ENCODE measurements at regions not wholly inside any gene's neighbourhood (a gene's known extent, or its start where the extent isn't known, plus 50 kb on each side); places are given as distances from the start of the nearest gene placed in this dataset.

- peak; percentile 48 for TF ChIP-seq CTCF (IDR thresholded peaks at IDR 0.05; ENCODE audit: insufficient read depth, low read length, poor library complexity, severe bottlenecking)
- H3K36me3 ChIP-seq (ENCODE audit: control insufficient read depth, insufficient read depth, low read length) = no peaks in the 10 kb centered on the region
- DNase-seq (ENCODE audit: extremely low read depth, insufficient read length) = no peak
- H3K27me3 ChIP-seq (replicated peaks; ENCODE audit: control insufficient read depth, insufficient read depth, low read length) = no peaks in the 10 kb centered on the region
- H3K4me3 ChIP-seq (replicated peaks; ENCODE audit: low read depth, low read length) = no peak overlapping the region
Measured at GRCh38 chr17:77266891-77267341, 126.1 kb downstream of the SEC14L1 start.

DNA sequence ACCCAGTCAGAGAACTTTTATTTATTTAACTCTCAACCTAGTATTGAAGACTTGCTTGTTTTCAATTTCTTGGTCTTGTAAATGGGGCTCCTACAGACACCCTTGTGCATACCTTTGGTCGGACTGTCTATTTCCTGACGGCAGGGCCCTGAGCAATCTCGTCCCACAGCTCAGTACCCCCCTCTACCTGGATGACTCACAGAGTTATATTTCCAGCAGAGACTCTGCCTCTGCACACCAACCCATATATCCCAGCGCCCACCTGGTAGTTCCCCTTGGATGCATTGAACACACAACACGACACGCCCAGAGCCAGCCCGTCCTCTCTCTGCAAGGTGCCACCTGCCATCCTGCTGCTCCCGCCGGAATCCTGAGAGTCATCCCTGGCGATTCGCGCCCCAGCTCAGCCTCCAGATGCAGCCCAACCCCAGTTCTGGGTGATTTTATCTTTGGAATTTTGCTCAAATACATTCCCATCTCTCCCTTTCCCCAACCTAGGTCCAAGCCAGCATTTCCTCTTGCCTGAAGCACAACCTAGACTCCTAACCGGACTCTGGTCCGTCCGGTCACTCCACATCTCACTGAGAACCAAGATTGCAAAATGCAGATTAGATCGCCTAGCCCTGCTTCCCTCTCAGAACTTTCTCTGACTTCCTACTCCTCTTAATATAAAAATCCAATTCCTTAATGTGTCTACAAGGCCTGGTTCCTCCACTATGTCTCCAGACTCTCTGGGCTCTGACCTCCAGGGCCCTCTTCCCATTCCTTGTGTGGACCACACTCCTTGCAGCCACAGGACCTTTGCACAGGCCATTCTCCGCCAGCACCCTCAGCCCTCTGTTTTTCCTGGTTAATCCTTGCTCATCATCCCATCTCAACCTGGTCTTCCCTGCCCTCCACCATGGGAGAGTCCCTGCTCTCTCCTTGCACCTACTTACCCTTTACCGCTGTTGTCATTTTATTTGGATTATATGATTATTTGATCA lies 129.2 kb downstream of the SEC14L1 start:
- no peak for TF ChIP-seq CTCF (IDR thresholded peaks at IDR 0.05; ENCODE audit: insufficient read depth, low read length, poor library complexity, severe bottlenecking)
- DNase-seq (ENCODE audit: extremely low read depth, insufficient read length) = no peak
- no peaks in the 10 kb centered on the region for H3K36me3 ChIP-seq (ENCODE audit: control insufficient read depth, insufficient read depth, low read length)
- no peaks in the 10 kb centered on the region for H3K27me3 ChIP-seq (replicated peaks; ENCODE audit: control insufficient read depth, insufficient read depth, low read length)
- H3K4me3 ChIP-seq (replicated peaks; ENCODE audit: low read depth, low read length) = no peak overlapping the region

GRCh38 chr17:77271411-77271810 lies 130.6 kb downstream of the SEC14L1 start:
- no peak for DNase-seq (ENCODE audit: extremely low read depth, insufficient read length)
- Histone ChIP-seq H3K27me3 (replicated peaks; ENCODE audit: control insufficient read depth, insufficient read depth, low read length) (no peaks in the 10 kb centered on the region), H3K4me3 (replicated peaks; ENCODE audit: low read depth, low read length) (no peak overlapping the region), H3K36me3 (ENCODE audit: control insufficient read depth, insufficient read depth, low read length) (no peaks in the 10 kb centered on the region)
- no peak for TF ChIP-seq CTCF (IDR thresholded peaks at IDR 0.05; ENCODE audit: insufficient read depth, low read length, poor library complexity, severe bottlenecking)

DNA sequence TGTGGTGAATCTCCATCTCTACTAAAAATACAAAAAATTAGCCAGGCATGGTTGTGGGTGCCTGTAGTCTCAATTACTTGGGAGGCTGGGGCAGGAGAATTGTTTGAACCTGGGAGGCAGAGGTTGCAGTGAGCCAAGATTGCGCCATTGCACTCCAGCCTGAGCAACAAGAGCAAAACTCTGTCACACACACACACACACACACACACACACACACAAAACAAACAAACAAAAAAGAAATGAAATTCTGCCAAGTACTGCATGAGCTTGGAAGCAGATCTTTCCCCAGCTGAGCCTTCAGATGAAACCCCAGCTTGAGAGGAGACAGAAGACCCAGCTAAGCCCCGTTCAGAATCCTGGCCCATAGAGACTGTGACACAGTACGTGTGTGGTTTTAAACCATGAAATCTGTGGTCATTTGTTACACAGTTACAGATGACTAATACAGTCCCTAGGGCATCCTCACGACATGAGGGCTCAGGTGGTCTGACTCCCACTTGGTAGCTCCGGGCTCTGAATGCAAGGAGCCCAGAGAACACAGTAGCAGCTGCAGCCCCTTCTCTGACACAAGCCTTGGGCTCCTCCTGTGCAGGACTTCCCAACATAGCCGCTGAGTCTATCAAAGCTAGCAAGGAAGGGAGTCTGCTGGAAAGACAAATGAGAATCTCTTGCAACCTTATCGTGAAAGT lies 132.8 kb downstream of the SEC14L1 start:
- Histone ChIP-seq H3K4me3 (replicated peaks; ENCODE audit: low read depth, low read length) (no peak overlapping the region), H3K36me3 (ENCODE audit: control insufficient read depth, insufficient read depth, low read length) (no peaks in the 10 kb centered on the region), H3K27me3 (replicated peaks; ENCODE audit: control insufficient read depth, insufficient read depth, low read length) (no peaks in the 10 kb centered on the region)
- DNase-seq (ENCODE audit: extremely low read depth, insufficient read length) = no peak
- TF ChIP-seq CTCF (IDR thresholded peaks at IDR 0.05; ENCODE audit: insufficient read depth, low read length, poor library complexity, severe bottlenecking) = no peak

DNA sequence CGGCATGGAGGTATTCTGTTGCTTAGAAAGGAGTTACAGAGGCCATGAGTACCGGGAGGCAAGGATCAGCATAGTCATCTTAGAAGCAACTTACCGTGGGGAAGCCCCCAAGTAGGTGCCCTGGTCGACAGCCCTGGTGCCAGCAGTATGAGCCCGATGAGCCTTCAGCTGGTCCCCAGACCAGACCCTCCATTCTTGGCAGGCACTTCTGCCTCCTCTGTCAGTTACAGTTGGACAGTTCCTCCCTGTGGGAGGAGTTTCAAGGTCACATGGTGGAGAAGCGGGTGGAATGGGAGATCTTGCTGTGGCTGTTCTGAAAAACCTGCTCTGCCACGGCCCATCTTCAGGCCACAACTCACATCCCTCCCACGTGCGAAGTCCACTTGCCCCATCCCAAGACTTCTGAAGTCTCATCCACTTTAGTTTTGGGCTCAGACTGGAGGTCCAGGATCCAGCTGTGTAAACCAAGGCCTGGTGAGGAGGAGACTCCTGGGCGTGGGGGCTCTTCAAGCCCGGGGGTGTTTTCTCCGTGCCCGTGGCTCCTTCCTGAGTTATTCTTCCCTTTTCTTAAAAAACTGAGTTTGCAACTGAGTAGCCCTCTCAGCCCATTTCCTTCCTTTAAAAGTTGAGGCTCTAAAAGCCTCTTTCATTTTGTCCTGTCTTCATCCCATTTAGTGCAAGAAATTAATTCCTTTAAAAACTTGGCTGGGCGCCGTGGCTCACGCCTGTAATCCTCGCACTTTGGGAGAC lies 133.5 kb downstream of the SEC14L1 start:
- no peak for DNase-seq (ENCODE audit: extremely low read depth, insufficient read length)
- Histone ChIP-seq H3K36me3 (ENCODE audit: control insufficient read depth, insufficient read depth, low read length) (no peaks in the 10 kb centered on the region), H3K27me3 (replicated peaks; ENCODE audit: control insufficient read depth, insufficient read depth, low read length) (no peaks in the 10 kb centered on the region), H3K4me3 (replicated peaks; ENCODE audit: low read depth, low read length) (no peak overlapping the region)
- no peak for TF ChIP-seq CTCF (IDR thresholded peaks at IDR 0.05; ENCODE audit: insufficient read depth, low read length, poor library complexity, severe bottlenecking)

Measured in GM06990 (cell line).